HepG2 (cell line): ENCODE measurements at regions not wholly inside any gene's neighbourhood (a gene's known extent, or its start where the extent isn't known, plus 50 kb on each side); places are given as distances from the start of the nearest gene placed in this dataset.

ENCODE experiments used
- ATAC-seq: fragments of 200-7000 bp; cut with Tn5 transposase; 3 replicates; pipeline ENCODE4 v1.9.1; 2020; ENCODE audit warnings: mild to moderate bottlenecking, moderate library complexity
- BruUV-seq: library from RNA; stranded (reverse); fragments of 400-500 nt; replicated peaks from 2 replicates; lab custom pipeline; 2021; lab: Mats Ljungman, UMichigan
- CTCF ChIA-PET: fragments of 300-600 bp; formaldehyde crosslinking; extraction: SDS; loops from one replicate; lab custom pipeline; 2021; ENCODE audit warnings: low total read pairs, inconsistent platforms, low intra/inter-chr PET ratio; lab: Yijun Ruan, JAX
- POLR2A ChIA-PET: fragments of 350-600 bp; sonication (Branson Sonifier 250); formaldehyde crosslinking; loops from one replicate; lab custom pipeline; 2020; ENCODE audit warnings: antibody characterized with exemption, inconsistent platforms; lab: Yijun Ruan, JAX
- DNase-seq: peaks from one replicate; pipeline ENCODE4 v3.0.0-alpha.2; 2015; ENCODE audit warnings: low spot score
- FAIRE-seq: peaks from 3 replicates; lab custom pipeline; 2011; peaks lifted over from hg19 to GRCh38; lab: Jason Lieb, UNC
- H2AFZ ChIP-seq: one replicate; pipeline ENCODE4 v1.6.1; 2011; ENCODE audit warnings: low read length, inconsistent platforms
- H3K27ac ChIP-seq: fragments of 300-600 bp; 3 replicates; pipeline ENCODE4 v1.8.0; 2011; ENCODE audit warnings: mixed run types, mild to moderate bottlenecking, mixed read lengths, low read length, inconsistent platforms; ENCODE audit not compliant: insufficient read depth; ENCODE audit errors: extremely low read length
- H3K27me3 ChIP-seq, 2 experiments: fragments of 200-600 bp in 1 of 2; 2 replicates in 1 of 2; 3 replicates in 1 of 2; pipeline versions ENCODE4 v1.6.0 to v1.8.0; 2011; ENCODE audit warnings: low read length in 2 of 2, mild to moderate bottlenecking in 2 of 2, moderate library complexity in 2 of 2, inconsistent platforms in 1 of 2; ENCODE audit not compliant: insufficient read depth in 2 of 2, control insufficient read depth in 1 of 2
- H3K36me3 ChIP-seq, 2 experiments: fragments of 200-600 bp in 1 of 2; replicated peaks in 1 of 2; 2 replicates in 1 of 2; 3 replicates in 1 of 2; pipeline versions ENCODE4 v1.5.1 to v1.8.0; 2011; ENCODE audit warnings: low read length in 2 of 2, inconsistent platforms in 1 of 2; ENCODE audit not compliant: insufficient read depth in 2 of 2, control insufficient read depth in 1 of 2
- H3K4me1 ChIP-seq: 2 replicates; pipeline ENCODE4 v1.5.1; 2012; ENCODE audit warnings: low read length, inconsistent platforms; ENCODE audit not compliant: insufficient read depth
- H3K4me2 ChIP-seq: 2 replicates; pipeline ENCODE4 v1.6.0; 2011; ENCODE audit warnings: low read depth, low read length, inconsistent platforms
- H3K4me3 ChIP-seq, 3 experiments: fragments of 200-600 bp in 1 of 3; sonication (generic), shearing (Covaris generic) in 1 of 3; replicated peaks in 1 of 3; 2 replicates each; pipeline ENCODE4 v1.5.1; 2011 to 2016; ENCODE audit warnings: low read length in 3 of 3, inconsistent platforms in 2 of 3, low read depth in 2 of 3, mild to moderate bottlenecking in 2 of 3, control low read depth in 1 of 3, mixed read lengths in 1 of 3; ENCODE audit not compliant: insufficient read depth in 1 of 3
- H3K79me2 ChIP-seq: one replicate; pipeline ENCODE4 v1.6.1; 2011; ENCODE audit warnings: low read length, inconsistent platforms; ENCODE audit not compliant: insufficient read depth
- H3K9ac ChIP-seq: 2 replicates; pipeline ENCODE4 v1.6.0; 2011; ENCODE audit warnings: mild to moderate bottlenecking, low read depth, low read length, inconsistent platforms; ENCODE audit not compliant: insufficient read depth
- H3K9me3 ChIP-seq: 2 replicates; pipeline ENCODE4 v1.5.1; 2012; ENCODE audit warnings: mild to moderate bottlenecking, low read length
- H4K20me1 ChIP-seq: 2 replicates; pipeline ENCODE4 v1.6.0; 2011; ENCODE audit warnings: inconsistent platforms, mild to moderate bottlenecking, low read length, moderate library complexity; ENCODE audit not compliant: insufficient read depth
- FOXO4 ChIP-seq: sonication (generic); formaldehyde crosslinking; conservative IDR thresholded peaks from 2 replicates; pipeline ENCODE4 v1.8.1; 2023; ENCODE audit warnings: missing genetic modification reagents
- MLLT10 ChIP-seq: sonication (generic); formaldehyde crosslinking; IDR thresholded peaks from 2 replicates; pipeline ENCODE4 v1.4.0; 2020; ENCODE audit warnings: missing genetic modification reagents
- PRDM10 ChIP-seq: sonication (generic); formaldehyde crosslinking; IDR thresholded peaks from 2 replicates; pipeline ENCODE4 v1.4.0; 2020; ENCODE audit warnings: low read depth, missing genetic modification reagents
- SMAD9 ChIP-seq: sonication (generic); formaldehyde crosslinking; IDR thresholded peaks from 2 replicates; pipeline ENCODE4 v1.5.1; 2020; ENCODE audit warnings: mild to moderate bottlenecking, missing genetic modification reagents
- ZNF331 ChIP-seq: sonication (generic); formaldehyde crosslinking; IDR thresholded peaks from 2 replicates; pipeline ENCODE4 v1.4.0; 2020; ENCODE audit warnings: missing genetic modification reagents
- ZNF615 ChIP-seq: sonication (generic); formaldehyde crosslinking; IDR thresholded peaks from 2 replicates; pipeline ENCODE4 v1.5.0; 2020; ENCODE audit warnings: mild to moderate bottlenecking, missing genetic modification reagents, borderline replicate concordance
- ZNF646 ChIP-seq: sonication (generic); formaldehyde crosslinking; IDR thresholded peaks from 2 replicates; pipeline ENCODE4 v1.9.0; 2021; ENCODE audit warnings: mild to moderate bottlenecking, missing genetic modification reagents
- WGBS: methylation state at CpG from one replicate; pipeline ENCODE4 v1.1.6; 2017; ENCODE audit warnings: low lambda C conversion rate; 5-methylcytosine and 5-hydroxymethylcytosine counted together
- in situ Hi-C: cut with HindIII; loops from 2 replicates; pipeline ENCODE4 v1.10.0; 2017; ENCODE audit warnings: low pct_unique_long_range_greater_than_20kb; ENCODE audit not compliant: extremely low pct_ligation_motif_present
- intact Hi-C: fragments of 100-400 bp; cut with micrococcal nuclease; formaldehyde crosslinking; loops from one replicate; pipeline ENCODE4 v1.10.0; 2022; ENCODE audit not compliant: unreplicated experiment

GRCh38 chr1:163436140-163436812, 114.5 kb downstream of the NUF2 start (continued):
- TF ChIP-seq ZNF646 (CRISPR knock-in tag) (no peak), ZNF331 (CRISPR knock-in tag) (no peak)

- FAIRE-seq (no peak), ATAC-seq (no peak), DNase-seq (no peak)
- in situ Hi-C loops = no loop called here
- no peaks in the 10 kb centered on the region for H3K79me2 ChIP-seq
- no peak overlapping the region for H3K4me2 ChIP-seq
- no peak overlapping the region for H3K27ac ChIP-seq
- no peaks in the 10 kb centered on the region for H3K4me1 ChIP-seq
- no peaks in the 10 kb centered on the region for H3K36me3 ChIP-seq
- ChIA-PET POLR2A (no interaction called here), CTCF (no interaction called here)
- H4K20me1 ChIP-seq = no peaks in the 10 kb centered on the region
- 12% methylated on average over 6 of the region's 6 CpGs for WGBS
- H3K9ac ChIP-seq = no peak overlapping the region
- no TSS peak for BruUV-seq
- no peak overlapping the region for H2AFZ ChIP-seq
- no peak overlapping the region for H3K4me3 ChIP-seq
- intact Hi-C loops = no loop called here
- H3K9me3 ChIP-seq = no peaks in the 10 kb centered on the region
- H3K27me3 ChIP-seq = 0 out of 5 replicates have a peak, but pooled peaks cover 0 to 3% of the 10 kb centered on the region in 2 experiments
- TF ChIP-seq FOXO4 (CRISPR knock-in tag) (no peak), SMAD9 (no peak), PRDM10 (CRISPR knock-in tag) (no peak), MLLT10 (CRISPR knock-in tag) (no peak), ZNF615 (CRISPR knock-in tag) (no peak)
Measured at GRCh38 chr1:163439471-163439870, 117.7 kb downstream of the NUF2 start.
